Peyer's patch (tissue), 4 donors: ENCODE measurements at regions not wholly inside any gene's neighbourhood (a gene's known extent, or its start where the extent isn't known, plus 50 kb on each side); places are given as distances from the start of the nearest gene placed in this dataset.

Experiments
- DNase-seq, 3 donors: peaks; one replicate each; pipeline ENCODE4 v3.0.0-alpha.2; 2017 to 2019
- H3K27ac ChIP-seq, 4 donors: fragments of 200-600 bp; sonication (generic); one replicate each; pipeline ENCODE4 v1.5.1; 2016 to 2019
- H3K27me3 ChIP-seq, 2 donors: fragments of 200-600 bp; sonication (generic); one replicate each; pipeline ENCODE4 v1.5.1; 2019
- H3K36me3 ChIP-seq, 3 donors: fragments of 200-600 bp; sonication (generic); one replicate each; pipeline ENCODE4 v1.5.1; 2016 to 2019
- H3K4me1 ChIP-seq, 4 donors: fragments of 200-600 bp; sonication (generic); one replicate each; pipeline ENCODE4 v1.5.1; 2016 to 2019
- H3K4me3 ChIP-seq, 4 donors: fragments of 200-600 bp; sonication (generic); 1 replicate in 3 of 4; 2 replicates in 1 of 4; pipeline ENCODE4 v1.5.1; 2016 to 2019; ENCODE audit warnings: mild to moderate bottlenecking in 1 of 4
- H3K9me3 ChIP-seq, 4 donors: fragments of 200-600 bp; sonication (generic); one replicate each; pipeline ENCODE4 v1.5.1; 2016 to 2019; ENCODE audit warnings: mild to moderate bottlenecking in 1 of 4
- POLR2A ChIP-seq, 2 donors: fragments of 450-650 bp; IDR thresholded peaks; one replicate each; pipeline ENCODE4 v1.5.1; 2017; ENCODE audit warnings: antibody characterized with exemption in 2 of 2, mild to moderate bottlenecking in 2 of 2, moderate library complexity in 2 of 2
- TF ChIP-seq, protein P1 (sequence below), 6 experiments: fragments of 450-650 bp in 4 of 6; fragments of 200-600 bp in 2 of 6; sonication (generic) in 1 of 6; IDR thresholded peaks; one replicate each; pipeline ENCODE4 v1.5.1; 2017 to 2019; ENCODE audit warnings: antibody characterized with exemption in 6 of 6, mild to moderate bottlenecking in 3 of 6, moderate library complexity in 1 of 6

DNA sequence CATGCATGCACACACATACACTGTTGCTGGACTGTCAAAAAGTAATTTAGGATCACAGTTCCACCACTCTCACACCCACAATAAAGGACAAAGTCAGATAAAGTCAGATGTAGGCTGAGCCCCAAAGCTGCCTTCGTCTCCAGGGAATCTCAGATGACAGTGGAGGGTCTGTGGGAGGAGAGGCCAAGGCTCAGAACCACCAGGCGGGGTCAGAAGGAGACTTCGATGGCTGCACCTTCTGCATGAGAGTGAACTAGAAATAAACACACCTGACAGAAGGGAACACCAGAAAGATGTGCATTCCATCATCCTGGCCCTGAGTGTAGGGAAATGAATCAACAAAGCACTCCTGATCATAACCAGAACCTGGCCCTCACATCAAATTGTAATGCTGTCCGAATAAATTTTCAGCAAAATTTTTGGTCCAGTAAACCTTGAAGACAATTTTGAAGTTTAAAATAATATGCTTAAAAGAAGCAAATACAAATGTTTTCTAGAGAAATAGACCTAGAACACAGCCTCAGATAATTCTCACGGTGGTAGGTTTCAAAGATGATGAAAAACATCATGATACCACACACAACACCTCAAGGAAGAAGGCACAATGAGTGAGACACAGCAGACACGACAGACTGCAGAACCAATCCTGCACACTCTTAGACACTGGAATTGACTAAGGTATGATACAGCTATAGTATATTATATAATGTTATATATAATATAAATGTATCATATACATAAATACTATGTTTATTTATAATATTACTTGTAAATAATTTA, 269.8 kb upstream of the KLF6 start:
- TF ChIP-seq, protein P1, sequence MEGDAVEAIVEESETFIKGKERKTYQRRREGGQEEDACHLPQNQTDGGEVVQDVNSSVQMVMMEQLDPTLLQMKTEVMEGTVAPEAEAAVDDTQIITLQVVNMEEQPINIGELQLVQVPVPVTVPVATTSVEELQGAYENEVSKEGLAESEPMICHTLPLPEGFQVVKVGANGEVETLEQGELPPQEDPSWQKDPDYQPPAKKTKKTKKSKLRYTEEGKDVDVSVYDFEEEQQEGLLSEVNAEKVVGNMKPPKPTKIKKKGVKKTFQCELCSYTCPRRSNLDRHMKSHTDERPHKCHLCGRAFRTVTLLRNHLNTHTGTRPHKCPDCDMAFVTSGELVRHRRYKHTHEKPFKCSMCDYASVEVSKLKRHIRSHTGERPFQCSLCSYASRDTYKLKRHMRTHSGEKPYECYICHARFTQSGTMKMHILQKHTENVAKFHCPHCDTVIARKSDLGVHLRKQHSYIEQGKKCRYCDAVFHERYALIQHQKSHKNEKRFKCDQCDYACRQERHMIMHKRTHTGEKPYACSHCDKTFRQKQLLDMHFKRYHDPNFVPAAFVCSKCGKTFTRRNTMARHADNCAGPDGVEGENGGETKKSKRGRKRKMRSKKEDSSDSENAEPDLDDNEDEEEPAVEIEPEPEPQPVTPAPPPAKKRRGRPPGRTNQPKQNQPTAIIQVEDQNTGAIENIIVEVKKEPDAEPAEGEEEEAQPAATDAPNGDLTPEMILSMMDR (IDR thresholded peaks at IDR 0.05), result no peak
- TF ChIP-seq POLR2A (IDR thresholded peaks at IDR 0.05), result no peak
- DNase-seq, result no peak
- H3K4me3 ChIP-seq, result no peak overlapping the region
- no peaks in the 10 kb centered on the region for H3K27me3 ChIP-seq
- H3K36me3 ChIP-seq, result no peaks in the 10 kb centered on the region
- peaks cover 0 to 11% (median 2%) of the 10 kb centered on the region in 4 donors for H3K4me1 ChIP-seq
- H3K9me3 ChIP-seq, result no peaks in the 10 kb centered on the region
- H3K27ac ChIP-seq, result no peak overlapping the region

DNA sequence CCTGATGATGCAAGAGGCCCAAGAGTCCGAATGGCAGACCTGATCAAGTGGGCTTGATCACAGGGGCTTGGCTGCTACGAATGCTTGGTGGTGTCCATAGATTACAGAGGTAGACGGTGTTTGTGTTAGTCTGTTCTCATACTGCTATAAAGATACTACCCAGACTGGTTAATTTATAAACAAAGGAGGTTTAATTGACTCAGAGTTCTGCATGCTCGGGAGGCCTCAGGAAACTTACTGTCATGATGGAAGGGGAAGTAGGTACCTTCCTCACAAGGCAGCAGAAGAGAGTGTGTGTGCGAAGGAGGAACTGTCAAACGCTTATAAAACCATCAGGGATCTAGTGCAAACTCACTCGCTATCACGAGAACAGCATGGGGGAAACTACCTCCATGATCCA, 268.9 kb upstream of the KLF6 start:
- DNase-seq, result no peak

DNA sequence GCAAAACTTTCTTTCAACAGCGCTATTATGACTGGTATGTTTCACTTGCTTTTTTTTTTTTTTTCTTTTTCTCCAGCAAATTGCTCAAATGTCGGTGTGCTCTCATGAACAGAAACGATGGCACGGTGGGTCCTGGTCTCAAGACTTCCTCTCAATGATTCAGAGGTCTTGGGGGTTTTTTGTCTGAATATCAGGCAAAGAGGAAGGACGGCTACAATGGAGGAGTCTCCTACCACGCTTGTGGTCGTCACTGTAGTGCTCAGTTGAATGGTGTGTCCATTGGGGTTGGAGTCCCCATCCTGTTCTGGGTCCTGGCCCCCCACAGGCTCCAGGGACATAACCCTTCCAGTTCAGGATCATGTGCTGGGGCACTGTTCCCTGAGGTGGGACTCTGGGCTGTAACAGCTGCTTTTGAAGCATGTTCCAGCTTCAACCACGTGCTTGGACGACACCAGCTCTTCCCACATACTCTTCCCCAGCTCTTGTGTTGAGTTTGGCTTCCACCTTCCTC, 266.7 kb upstream of the KLF6 start:
- peak overlapping the region; percentile 18 to 72 (median 48) for H3K27ac ChIP-seq
- TF ChIP-seq, protein P1 (IDR thresholded peaks at IDR 0.05), result no peak
- TF ChIP-seq POLR2A (IDR thresholded peaks at IDR 0.05), result no peak
- no peak for DNase-seq

More for the DNA sequence above, 268.9 kb upstream of the KLF6 start:
- no peak overlapping the region for H3K4me3 ChIP-seq
- no peaks in the 10 kb centered on the region for H3K27me3 ChIP-seq
- H3K9me3 ChIP-seq, result no peaks in the 10 kb centered on the region
- no peaks in the 10 kb centered on the region for H3K36me3 ChIP-seq
- H3K27ac ChIP-seq, result no peak overlapping the region
- TF ChIP-seq POLR2A (IDR thresholded peaks at IDR 0.05), result no peak
- TF ChIP-seq, protein P1 (IDR thresholded peaks at IDR 0.05), result no peak
- H3K4me1 ChIP-seq, result peaks cover 0 to 7% (median 0%) of the 10 kb centered on the region in 4 donors

DNA sequence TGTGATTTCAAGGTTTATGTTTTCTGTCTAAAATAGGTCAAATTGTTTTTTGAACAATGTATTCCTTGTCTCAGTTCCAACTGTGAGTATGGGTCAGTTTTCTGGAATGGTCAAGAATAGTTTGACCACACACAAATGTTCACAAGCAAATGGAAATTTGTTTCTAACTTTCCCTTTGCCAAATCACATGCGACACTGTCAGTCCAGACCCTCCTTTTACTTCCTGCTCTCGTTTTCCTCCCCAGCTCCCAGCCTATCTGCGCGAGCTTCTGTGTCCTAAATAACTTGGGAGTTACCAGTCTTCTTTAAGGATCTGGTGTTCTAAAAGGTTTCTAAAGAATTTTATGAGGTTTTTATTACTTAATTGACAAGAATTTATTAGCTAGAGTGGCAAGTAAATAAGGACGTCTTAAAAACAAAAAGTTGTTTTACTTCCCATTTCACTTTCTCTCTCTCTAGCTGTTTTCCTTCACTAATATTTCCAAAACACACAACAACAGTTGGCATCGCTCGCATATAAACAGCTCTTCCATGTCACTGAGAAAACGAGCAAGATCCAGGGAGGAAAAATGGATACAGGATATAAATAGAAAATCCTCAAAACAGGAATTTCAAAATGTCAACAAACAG, 266.1 kb upstream of the KLF6 start:
- Histone ChIP-seq H3K27me3 (no peaks in the 10 kb centered on the region), H3K27ac (peak overlapping the region; percentile 1 to 72 (median 26)), H3K36me3 (no peaks in the 10 kb centered on the region), H3K4me3 (peak overlapping the region; percentile 2 to 30 (median 17)), H3K9me3 (no peaks in the 10 kb centered on the region), H3K4me1 (peaks cover 0 to 6% (median 0%) of the 10 kb centered on the region in 4 donors)
- DNase-seq, result no peak
- TF ChIP-seq, protein P1 (IDR thresholded peaks at IDR 0.05), result no peak

More for the DNA sequence above, 266.7 kb upstream of the KLF6 start:
- Histone ChIP-seq H3K9me3 (no peaks in the 10 kb centered on the region), H3K4me3 (peak overlapping the region; percentile 2 to 30 (median 17)), H3K4me1 (peaks cover 0 to 6% (median 0%) of the 10 kb centered on the region in 4 donors), H3K27me3 (no peaks in the 10 kb centered on the region), H3K36me3 (no peaks in the 10 kb centered on the region)

DNA sequence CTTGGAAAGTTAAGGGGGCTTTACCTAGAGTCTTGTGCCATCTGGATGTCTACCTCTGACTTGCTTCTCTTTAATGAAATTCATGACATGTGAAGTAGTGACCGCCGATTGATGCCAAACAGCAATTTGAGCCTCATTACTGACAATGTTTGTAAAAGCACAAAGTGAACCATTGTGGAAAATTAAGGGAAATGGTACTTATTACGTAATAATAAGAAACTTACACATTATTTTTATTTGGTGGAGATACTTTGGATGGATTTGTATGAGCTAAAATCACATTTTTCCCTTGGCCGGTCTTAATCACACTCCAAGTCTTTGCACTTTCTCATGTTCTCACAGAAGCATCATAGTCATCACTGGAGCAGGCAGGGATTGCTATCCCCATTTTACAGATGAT, 265.1 kb upstream of the KLF6 start:
- no peak overlapping the region for H3K4me3 ChIP-seq
- H3K36me3 ChIP-seq, result no peaks in the 10 kb centered on the region
- H3K27ac ChIP-seq, result no peak overlapping the region
- DNase-seq, result no peak
- H3K27me3 ChIP-seq, result no peaks in the 10 kb centered on the region
- peaks cover 0 to 6% (median 0%) of the 10 kb centered on the region in 4 donors for H3K4me1 ChIP-seq
- H3K9me3 ChIP-seq, result no peaks in the 10 kb centered on the region
- TF ChIP-seq POLR2A (IDR thresholded peaks at IDR 0.05), result no peak
- TF ChIP-seq, protein P1 (IDR thresholded peaks at IDR 0.05), result no peak
